Nephron progenitor cell (in vitro differentiated cells): ENCODE measurements at regions not wholly inside any gene's neighbourhood (a gene's known extent, or its start where the extent isn't known, plus 50 kb on each side); places are given as distances from the start of the nearest gene placed in this dataset.
"Not testable (repeated sequence)": the region's sequence is repeated elsewhere in the genome, so short reads cannot be mapped to it uniquely, and the experiment has no call there.

Experiments
- DNase-seq: peaks from one replicate; pipeline ENCODE4 v3.0.0; 2021
- H3K27ac Mint-ChIP-seq: 2 replicates; pipeline ENCODE4 v1.8.0; 2021; ENCODE audit warnings: mild to moderate bottlenecking, moderate library complexity, mixed read lengths
- H3K27me3 Mint-ChIP-seq: 2 replicates; pipeline ENCODE4 v1.8.0; 2021; ENCODE audit warnings: mild to moderate bottlenecking, low read depth, mixed read lengths; ENCODE audit not compliant: poor library complexity
- H3K36me3 Mint-ChIP-seq: 2 replicates; pipeline ENCODE4 v1.8.0; 2021; ENCODE audit warnings: low read depth, mixed read lengths
- H3K4me1 Mint-ChIP-seq: 2 replicates; pipeline ENCODE4 v1.8.0; 2021; ENCODE audit warnings: mixed read lengths
- H3K4me3 Mint-ChIP-seq: 2 replicates; pipeline ENCODE4 v1.8.0; 2021; ENCODE audit warnings: mild to moderate bottlenecking, moderate library complexity, mixed read lengths
- H3K9me3 Mint-ChIP-seq: 2 replicates; pipeline ENCODE4 v1.8.0; 2021; ENCODE audit warnings: mild to moderate bottlenecking, moderate library complexity, mixed read lengths
- TF ChIP-seq, protein P1 (sequence below): fragments of 200-600 bp; sonication (generic); IDR thresholded peaks from 2 replicates; pipeline ENCODE4 v1.5.0; 2021; ENCODE audit warnings: antibody characterized with exemption

DNA sequence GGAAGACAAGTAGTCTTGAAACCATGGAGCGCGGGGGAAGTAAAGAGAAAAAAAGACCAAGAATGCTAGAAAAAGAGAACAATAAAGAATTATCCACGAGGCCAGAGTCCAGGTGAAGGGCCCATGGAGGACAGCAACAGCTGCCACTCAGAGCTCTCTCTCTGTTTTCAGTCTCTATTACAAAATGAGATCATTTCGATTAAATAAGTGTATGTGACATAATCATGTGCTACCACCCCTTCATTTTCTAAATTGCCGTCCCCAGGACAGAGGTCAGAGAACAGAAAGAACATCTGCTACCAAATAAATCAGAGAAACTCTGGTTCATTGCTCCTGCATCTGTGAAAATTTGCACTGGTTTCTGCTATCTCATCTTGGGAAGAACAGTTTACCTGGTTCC is 838.7 kb downstream of the RNF144A start:
- Mint-ChIP-seq H3K27me3 (peaks cover 6% of the 10 kb centered on the region), H3K4me1 (no peaks in the 10 kb centered on the region), H3K4me3 (no peak overlapping the region), H3K9me3 (peaks cover 37% of the 10 kb centered on the region), H3K36me3 (no peaks in the 10 kb centered on the region), H3K27ac (no peak overlapping the region)
- no peak for DNase-seq
- TF ChIP-seq, protein P1, sequence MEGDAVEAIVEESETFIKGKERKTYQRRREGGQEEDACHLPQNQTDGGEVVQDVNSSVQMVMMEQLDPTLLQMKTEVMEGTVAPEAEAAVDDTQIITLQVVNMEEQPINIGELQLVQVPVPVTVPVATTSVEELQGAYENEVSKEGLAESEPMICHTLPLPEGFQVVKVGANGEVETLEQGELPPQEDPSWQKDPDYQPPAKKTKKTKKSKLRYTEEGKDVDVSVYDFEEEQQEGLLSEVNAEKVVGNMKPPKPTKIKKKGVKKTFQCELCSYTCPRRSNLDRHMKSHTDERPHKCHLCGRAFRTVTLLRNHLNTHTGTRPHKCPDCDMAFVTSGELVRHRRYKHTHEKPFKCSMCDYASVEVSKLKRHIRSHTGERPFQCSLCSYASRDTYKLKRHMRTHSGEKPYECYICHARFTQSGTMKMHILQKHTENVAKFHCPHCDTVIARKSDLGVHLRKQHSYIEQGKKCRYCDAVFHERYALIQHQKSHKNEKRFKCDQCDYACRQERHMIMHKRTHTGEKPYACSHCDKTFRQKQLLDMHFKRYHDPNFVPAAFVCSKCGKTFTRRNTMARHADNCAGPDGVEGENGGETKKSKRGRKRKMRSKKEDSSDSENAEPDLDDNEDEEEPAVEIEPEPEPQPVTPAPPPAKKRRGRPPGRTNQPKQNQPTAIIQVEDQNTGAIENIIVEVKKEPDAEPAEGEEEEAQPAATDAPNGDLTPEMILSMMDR: no peak

DNA sequence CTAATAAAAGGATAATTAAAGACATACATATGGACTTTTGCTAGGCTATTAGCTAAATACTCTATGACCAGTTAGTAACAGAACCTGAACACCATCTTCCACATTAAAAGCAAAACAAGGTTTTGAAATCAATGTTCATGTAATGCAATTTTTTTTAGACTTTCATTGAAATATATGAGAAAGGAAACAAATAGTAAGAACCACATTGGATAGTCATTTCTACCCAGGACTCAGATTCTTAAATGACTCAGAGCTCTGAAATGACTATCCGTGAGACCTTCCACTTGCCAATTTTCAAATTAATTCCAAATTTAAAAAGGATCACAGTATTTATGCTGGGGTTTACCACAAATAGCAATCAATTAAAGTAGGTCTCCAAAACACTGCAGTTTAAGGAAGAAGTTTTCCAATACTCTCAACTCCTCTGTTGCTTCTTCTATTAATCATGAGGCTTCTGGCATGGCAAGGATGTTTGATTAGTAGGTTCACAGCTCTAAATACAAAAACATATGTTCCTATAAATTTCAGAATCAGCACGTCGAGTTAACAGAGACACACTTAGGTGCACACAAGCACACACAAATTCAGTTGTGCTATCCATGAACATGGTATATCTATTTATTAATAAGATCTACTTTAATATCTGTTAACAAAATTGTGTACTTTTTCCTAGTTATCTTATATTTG is 841.0 kb downstream of the RNF144A start:
- peaks cover 8% of the 10 kb centered on the region for H3K36me3 Mint-ChIP-seq
- peaks cover 6% of the 10 kb centered on the region for H3K27me3 Mint-ChIP-seq
- TF ChIP-seq, protein P1: no peak
- no peaks in the 10 kb centered on the region for H3K4me1 Mint-ChIP-seq
- H3K9me3 Mint-ChIP-seq: peaks cover 45% of the 10 kb centered on the region
- no peak overlapping the region for H3K4me3 Mint-ChIP-seq
- H3K27ac Mint-ChIP-seq: no peak overlapping the region
- DNase-seq: no peak

DNA sequence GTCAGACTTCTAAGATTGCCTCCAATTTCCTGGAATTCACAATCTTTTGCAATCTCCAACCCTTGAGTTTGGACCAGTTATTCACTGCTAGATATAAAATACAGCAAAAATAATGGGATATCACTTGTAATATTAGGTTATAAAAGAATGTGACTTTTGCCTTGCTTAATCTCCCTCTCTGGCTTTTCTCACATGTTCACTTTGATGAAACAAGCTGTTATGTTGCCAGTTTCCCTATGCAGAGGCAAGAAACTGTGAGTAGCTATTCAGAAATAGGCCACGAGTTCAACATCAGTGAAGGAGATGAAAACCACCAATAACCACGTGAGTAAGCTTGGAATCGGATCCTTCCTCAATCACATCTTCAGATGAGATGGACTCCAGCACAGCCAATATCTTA is 842.7 kb downstream of the RNF144A start:
- Mint-ChIP-seq H3K27me3 (peaks cover 6% of the 10 kb centered on the region), H3K4me3 (no peak overlapping the region), H3K4me1 (no peaks in the 10 kb centered on the region), H3K9me3 (peaks cover 45% of the 10 kb centered on the region), H3K27ac (no peak overlapping the region), H3K36me3 (peaks cover 14% of the 10 kb centered on the region)
- DNase-seq: no peak
- TF ChIP-seq, protein P1: no peak

DNA sequence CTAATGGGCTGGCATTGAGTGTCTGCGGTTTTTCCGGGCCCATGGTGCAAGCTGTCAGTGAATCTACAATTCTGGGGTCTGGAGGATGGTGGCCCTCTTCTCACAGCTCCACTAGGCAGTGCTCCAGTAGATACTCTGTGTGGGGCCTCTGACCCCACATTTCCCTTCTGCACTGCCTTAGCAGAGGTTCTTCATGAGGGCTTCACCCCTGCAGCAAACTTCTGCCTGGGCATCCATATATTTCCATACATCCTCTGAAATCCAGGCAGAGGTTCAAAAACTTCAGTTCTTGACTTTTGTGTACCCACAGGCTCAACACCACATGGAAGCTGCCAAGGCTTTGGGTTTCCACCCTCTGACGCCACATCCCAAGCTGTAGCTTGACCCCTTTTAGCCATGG is 846.2 kb downstream of the RNF144A start:
- not testable (repeated sequence) for H3K27me3 Mint-ChIP-seq, H3K4me3 Mint-ChIP-seq, DNase-seq, H3K4me1 Mint-ChIP-seq, H3K27ac Mint-ChIP-seq
- H3K36me3 Mint-ChIP-seq: peaks cover 14% of the 10 kb centered on the region
- H3K9me3 Mint-ChIP-seq: peaks cover 38% of the 10 kb centered on the region

DNA sequence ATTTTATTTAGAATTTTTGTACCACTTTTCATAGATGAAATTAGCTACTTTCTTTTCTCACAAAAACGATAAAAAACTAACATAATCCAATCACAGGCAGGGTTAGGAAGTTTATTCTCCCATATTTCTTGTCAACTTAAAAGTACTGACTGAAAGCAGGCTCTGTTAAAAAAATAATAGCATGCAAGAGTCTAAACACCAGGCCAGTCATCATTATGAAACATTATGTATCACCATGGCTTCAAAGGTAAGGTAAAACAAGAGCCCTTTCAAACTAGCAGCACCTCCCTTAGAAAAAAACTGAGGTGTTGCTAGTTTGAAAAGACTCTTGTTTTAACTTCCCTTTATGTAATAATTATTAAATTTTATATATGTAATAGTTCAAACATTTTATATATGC is 848.0 kb downstream of the RNF144A start:
- Mint-ChIP-seq H3K36me3 (peaks cover 14% of the 10 kb centered on the region), H3K27me3 (peaks cover 3% of the 10 kb centered on the region), H3K4me3 (no peak overlapping the region), H3K27ac (no peak overlapping the region), H3K4me1 (no peaks in the 10 kb centered on the region), H3K9me3 (peaks cover 31% of the 10 kb centered on the region)
- DNase-seq: no peak
- TF ChIP-seq, protein P1: no peak

DNA sequence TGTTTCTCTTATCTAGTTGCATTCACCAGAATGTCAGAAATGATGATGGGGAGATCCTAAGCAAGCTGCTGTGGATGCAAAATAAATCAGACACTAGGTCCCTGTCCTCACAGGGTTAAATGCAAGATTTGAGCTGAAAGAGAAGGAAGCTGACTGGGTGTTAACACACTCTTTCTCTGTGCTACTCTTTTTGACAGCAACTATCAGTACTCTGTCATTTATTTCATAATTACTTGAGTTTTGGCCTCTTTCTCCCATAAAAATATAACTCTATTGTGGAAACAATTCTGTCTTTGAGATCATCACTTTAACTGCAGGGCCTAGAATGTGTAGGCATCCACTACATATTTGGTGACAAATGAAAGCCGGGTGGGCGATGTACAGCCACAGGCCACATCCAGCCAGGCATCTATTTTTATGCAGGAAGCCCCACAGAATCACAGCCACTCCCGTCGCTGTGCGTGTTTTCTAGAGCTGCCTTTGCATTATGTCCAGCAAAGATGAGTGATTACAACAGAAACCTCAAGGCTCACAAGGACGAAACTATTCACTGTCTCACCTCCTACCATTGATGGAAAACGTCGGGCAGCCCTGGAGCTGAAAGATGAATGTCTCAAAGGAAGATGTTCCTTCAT is 849.0 kb downstream of the RNF144A start:
- TF ChIP-seq, protein P1: no peak
- Mint-ChIP-seq H3K27me3 (peaks cover 3% of the 10 kb centered on the region), H3K4me1 (no peaks in the 10 kb centered on the region), H3K9me3 (peaks cover 31% of the 10 kb centered on the region), H3K4me3 (no peak overlapping the region), H3K36me3 (peaks cover 14% of the 10 kb centered on the region), H3K27ac (no peak overlapping the region)
- DNase-seq: no peak
